Right lobe of liver (tissue), 4 donors: ENCODE measurements at regions not wholly inside any gene's neighbourhood (a gene's known extent, or its start where the extent isn't known, plus 50 kb on each side); places are given as distances from the start of the nearest gene placed in this dataset.

Experiments
- POLR2A ChIP-seq: fragments of 450-650 bp; IDR thresholded peaks from one replicate; pipeline ENCODE4 v1.6.1; 2017; ENCODE audit warnings: antibody characterized with exemption, mild to moderate bottlenecking
- TF ChIP-seq, protein P1 (sequence below), 4 donors: fragments of 200-600 bp in 3 of 4; fragments of 450-650 bp in 1 of 4; IDR thresholded peaks; one replicate each; pipeline versions ENCODE4 v1.5.1 to v1.8.0; 2016 to 2022; ENCODE audit warnings: antibody characterized with exemption in 4 of 4, mild to moderate bottlenecking in 2 of 4
- donor health status: DM: no; HTN: no; CAD: no.
- donor health status: DM: no; HTN: no; CAD: no.
- donor health status: DM: no; HTN: yes; CAD: no.

- TF ChIP-seq, protein P1, sequence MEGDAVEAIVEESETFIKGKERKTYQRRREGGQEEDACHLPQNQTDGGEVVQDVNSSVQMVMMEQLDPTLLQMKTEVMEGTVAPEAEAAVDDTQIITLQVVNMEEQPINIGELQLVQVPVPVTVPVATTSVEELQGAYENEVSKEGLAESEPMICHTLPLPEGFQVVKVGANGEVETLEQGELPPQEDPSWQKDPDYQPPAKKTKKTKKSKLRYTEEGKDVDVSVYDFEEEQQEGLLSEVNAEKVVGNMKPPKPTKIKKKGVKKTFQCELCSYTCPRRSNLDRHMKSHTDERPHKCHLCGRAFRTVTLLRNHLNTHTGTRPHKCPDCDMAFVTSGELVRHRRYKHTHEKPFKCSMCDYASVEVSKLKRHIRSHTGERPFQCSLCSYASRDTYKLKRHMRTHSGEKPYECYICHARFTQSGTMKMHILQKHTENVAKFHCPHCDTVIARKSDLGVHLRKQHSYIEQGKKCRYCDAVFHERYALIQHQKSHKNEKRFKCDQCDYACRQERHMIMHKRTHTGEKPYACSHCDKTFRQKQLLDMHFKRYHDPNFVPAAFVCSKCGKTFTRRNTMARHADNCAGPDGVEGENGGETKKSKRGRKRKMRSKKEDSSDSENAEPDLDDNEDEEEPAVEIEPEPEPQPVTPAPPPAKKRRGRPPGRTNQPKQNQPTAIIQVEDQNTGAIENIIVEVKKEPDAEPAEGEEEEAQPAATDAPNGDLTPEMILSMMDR (IDR thresholded peaks at IDR 0.05) = no peak
- no peak for TF ChIP-seq POLR2A
Measured at GRCh38 chr10:42954766-42955492, 121.9 kb upstream of the RET start.
